ENCODE measurements at regions not wholly inside any gene's neighbourhood (a gene's known extent, or its start where the extent isn't known, plus 50 kb on each side); places are given as distances from the start of the nearest gene placed in this dataset.

GRCh38 chr6:133701633-133702331 lies 187.1 kb upstream of the TCF21 start:
- no peak overlapping the region for H3K27ac Mint-ChIP-seq (ENCODE audit: unreplicated experiment)
- DNase-seq, result no peak
- H3K9me3 Mint-ChIP-seq (ENCODE audit: low read depth, unreplicated experiment), result peaks cover 4% of the 10 kb centered on the region

GRCh38 chr6:133704371-133704770 lies 184.5 kb upstream of the TCF21 start:
- Mint-ChIP-seq H3K4me1 (ENCODE audit: low read depth, unreplicated experiment) (no peaks in the 10 kb centered on the region), H3K27ac (ENCODE audit: unreplicated experiment) (no peak overlapping the region), H3K27me3 (ENCODE audit: unreplicated experiment) (no peaks in the 10 kb centered on the region), H3K36me3 (ENCODE audit: insufficient read depth, unreplicated experiment) (no peaks in the 10 kb centered on the region), H3K4me3 (ENCODE audit: low read depth, unreplicated experiment) (no peak overlapping the region), H3K9me3 (ENCODE audit: low read depth, unreplicated experiment) (peaks cover 4% of the 10 kb centered on the region)
- no TSS peak for BruUV-seq (replicated peaks)
- TF ChIP-seq CTCF (IDR thresholded peaks at IDR 0.05; ENCODE audit: unreplicated experiment), result no peak
- intact Hi-C loops (cut with micrococcal nuclease; ENCODE audit: unreplicated experiment), result no loop called here
- DNase-seq, result no peak
- CTCF ChIA-PET, result interaction anchor here (0.6 kb wide), 1 partner anchor 785 kb away, joined by 3 read pairs; no protein-coding TSS in a partner anchor

More at GRCh38 chr6:133701633-133702331, 187.1 kb upstream of the TCF21 start:
- intact Hi-C loops (cut with micrococcal nuclease; ENCODE audit: unreplicated experiment), result no loop called here
- CTCF ChIA-PET, result interaction anchor here (0.5 kb wide), 1 partner anchor 798 kb away, joined by 3 read pairs; no protein-coding TSS in a partner anchor
- no peak for TF ChIP-seq CTCF (IDR thresholded peaks at IDR 0.05; ENCODE audit: unreplicated experiment)
- H3K27me3 Mint-ChIP-seq (ENCODE audit: unreplicated experiment), result no peaks in the 10 kb centered on the region
- no peaks in the 10 kb centered on the region for H3K4me1 Mint-ChIP-seq (ENCODE audit: low read depth, unreplicated experiment)
- no TSS peak for BruUV-seq (replicated peaks)
- no peak overlapping the region for H3K4me3 Mint-ChIP-seq (ENCODE audit: low read depth, unreplicated experiment)
- H3K36me3 Mint-ChIP-seq (ENCODE audit: insufficient read depth, unreplicated experiment), result no peaks in the 10 kb centered on the region

GRCh38 chr6:133705066-133705465 lies 183.8 kb upstream of the TCF21 start:
- H3K27ac Mint-ChIP-seq (ENCODE audit: unreplicated experiment), result no peak overlapping the region
- BruUV-seq (replicated peaks), result no TSS peak
- CTCF ChIA-PET, result interaction anchor here (0.6 to 0.7 kb wide), 2 partner anchors 13 to 786 kb away, joined by 3 read pairs; no protein-coding TSS in a partner anchor
- H3K27me3 Mint-ChIP-seq (ENCODE audit: unreplicated experiment), result no peaks in the 10 kb centered on the region
- peaks cover 3% of the 10 kb centered on the region for H3K9me3 Mint-ChIP-seq (ENCODE audit: low read depth, unreplicated experiment)
- no peak for TF ChIP-seq CTCF (IDR thresholded peaks at IDR 0.05; ENCODE audit: unreplicated experiment)
- H3K4me1 Mint-ChIP-seq (ENCODE audit: low read depth, unreplicated experiment), result no peaks in the 10 kb centered on the region
- intact Hi-C loops (cut with micrococcal nuclease; ENCODE audit: unreplicated experiment), result no loop called here
- no peak for DNase-seq
- no peak overlapping the region for H3K4me3 Mint-ChIP-seq (ENCODE audit: low read depth, unreplicated experiment)
- no peaks in the 10 kb centered on the region for H3K36me3 Mint-ChIP-seq (ENCODE audit: insufficient read depth, unreplicated experiment)

- no peaks in the 10 kb centered on the region for H3K4me1 Mint-ChIP-seq (ENCODE audit: low read depth, unreplicated experiment)
- no peak overlapping the region for H3K27ac Mint-ChIP-seq (ENCODE audit: unreplicated experiment)
- CTCF ChIA-PET, result interaction anchor here (0.7 kb wide), 1 partner anchor 14 kb away, joined by 3 read pairs; no protein-coding TSS in a partner anchor
- intact Hi-C loops (cut with micrococcal nuclease; ENCODE audit: unreplicated experiment), result no loop called here
- no peak for DNase-seq
- H3K9me3 Mint-ChIP-seq (ENCODE audit: low read depth, unreplicated experiment), result no peaks in the 10 kb centered on the region
- no TSS peak for BruUV-seq (replicated peaks)
- H3K36me3 Mint-ChIP-seq (ENCODE audit: insufficient read depth, unreplicated experiment), result no peaks in the 10 kb centered on the region
- TF ChIP-seq CTCF (IDR thresholded peaks at IDR 0.05; ENCODE audit: unreplicated experiment), result no peak
- no peaks in the 10 kb centered on the region for H3K27me3 Mint-ChIP-seq (ENCODE audit: unreplicated experiment)
- no peak overlapping the region for H3K4me3 Mint-ChIP-seq (ENCODE audit: low read depth, unreplicated experiment)
These were observed 183.2 kb upstream of the TCF21 start for GRCh38 chr6:133705731-133706130.

All from Calu3 (cell line).